ENCODE measurements at regions not wholly inside any gene's neighbourhood (a gene's known extent, or its start where the extent isn't known, plus 50 kb on each side); places are given as distances from the start of the nearest gene placed in this dataset.

DNA sequence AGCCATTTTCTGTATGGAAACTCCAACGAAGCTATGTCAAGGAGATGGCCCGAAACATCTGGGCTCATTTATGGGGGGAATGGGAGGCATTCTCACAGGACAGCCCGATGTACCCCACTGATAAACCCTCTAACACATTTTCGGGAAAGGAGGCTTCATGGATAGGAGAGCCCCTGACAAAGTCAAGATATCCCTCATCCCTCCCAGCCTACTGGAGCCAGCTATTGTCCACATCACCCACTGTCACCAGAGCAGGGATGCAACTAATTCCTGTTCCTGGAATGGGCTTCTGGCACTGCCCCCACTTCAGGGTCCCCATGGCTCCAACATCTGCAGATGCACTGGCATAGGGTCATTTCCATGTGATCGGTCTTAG lies 98.2 kb upstream of the BMPER start:
- ATAC-seq (ENCODE audit: low FRiP score in 2 of 2): no peak
- no peaks in the 10 kb centered on the region for H3K36me3 ChIP-seq
- 77 to 88% methylated on average over 5 of the region's 5 CpGs for WGBS, 2 donors

DNA sequence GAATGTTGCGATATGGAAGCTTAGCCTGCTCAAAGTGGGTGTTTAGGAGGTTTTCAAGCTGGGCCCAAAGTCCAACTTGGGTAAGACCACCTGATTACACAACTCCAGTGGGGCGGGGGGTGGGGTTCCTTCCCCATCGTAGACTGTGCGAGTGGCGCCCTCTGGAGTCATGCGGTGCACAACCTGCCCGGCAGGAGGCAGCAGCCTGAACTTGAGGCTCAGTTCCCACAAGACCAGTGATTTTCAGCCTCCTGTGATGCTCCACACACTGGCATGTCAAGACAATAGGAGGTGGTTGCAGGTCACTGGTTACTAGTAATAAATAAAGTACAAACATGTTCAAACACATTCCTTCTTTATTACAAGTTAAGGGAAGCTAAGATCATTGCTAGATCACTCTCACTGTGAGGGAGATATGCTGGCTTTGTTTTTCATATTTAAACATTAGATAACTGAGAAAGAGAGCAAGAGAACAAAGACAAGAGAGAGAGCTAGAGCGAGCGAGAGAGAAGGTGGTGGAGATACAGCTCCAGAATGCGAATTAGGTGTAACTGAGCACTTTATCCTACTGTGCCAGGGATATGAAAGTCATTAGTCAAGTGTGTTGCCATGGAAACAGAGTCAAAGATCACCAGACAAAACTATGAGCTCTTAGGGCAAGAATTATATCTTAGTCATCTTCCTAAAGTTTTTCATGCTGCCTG lies 97.4 kb upstream of the BMPER start:
- DNase-seq: peak in 1 of 2 donors; percentile 35
- TF ChIP-seq, protein P1, sequence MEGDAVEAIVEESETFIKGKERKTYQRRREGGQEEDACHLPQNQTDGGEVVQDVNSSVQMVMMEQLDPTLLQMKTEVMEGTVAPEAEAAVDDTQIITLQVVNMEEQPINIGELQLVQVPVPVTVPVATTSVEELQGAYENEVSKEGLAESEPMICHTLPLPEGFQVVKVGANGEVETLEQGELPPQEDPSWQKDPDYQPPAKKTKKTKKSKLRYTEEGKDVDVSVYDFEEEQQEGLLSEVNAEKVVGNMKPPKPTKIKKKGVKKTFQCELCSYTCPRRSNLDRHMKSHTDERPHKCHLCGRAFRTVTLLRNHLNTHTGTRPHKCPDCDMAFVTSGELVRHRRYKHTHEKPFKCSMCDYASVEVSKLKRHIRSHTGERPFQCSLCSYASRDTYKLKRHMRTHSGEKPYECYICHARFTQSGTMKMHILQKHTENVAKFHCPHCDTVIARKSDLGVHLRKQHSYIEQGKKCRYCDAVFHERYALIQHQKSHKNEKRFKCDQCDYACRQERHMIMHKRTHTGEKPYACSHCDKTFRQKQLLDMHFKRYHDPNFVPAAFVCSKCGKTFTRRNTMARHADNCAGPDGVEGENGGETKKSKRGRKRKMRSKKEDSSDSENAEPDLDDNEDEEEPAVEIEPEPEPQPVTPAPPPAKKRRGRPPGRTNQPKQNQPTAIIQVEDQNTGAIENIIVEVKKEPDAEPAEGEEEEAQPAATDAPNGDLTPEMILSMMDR (IDR thresholded peaks at IDR 0.05): peak in 1 of 6 experiments; percentile 15
- no peak for TF ChIP-seq EP300 (IDR thresholded peaks at IDR 0.05)
- no peak for TF ChIP-seq POLR2A (IDR thresholded peaks at IDR 0.05)
- no peak for TF ChIP-seq POLR2AphosphoS5 (IDR thresholded peaks at IDR 0.05)
- no peaks in the 10 kb centered on the region for H3K9me3 ChIP-seq
- 59 to 71% methylated on average over 9 to 10 of the region's 10 CpGs for WGBS, 2 donors
- H3K4me1 ChIP-seq: peaks cover 8 to 10% (median 10%) of the 10 kb centered on the region in 4 donors
- H3K27me3 ChIP-seq: no peaks in the 10 kb centered on the region
- H3K4me3 ChIP-seq: no peak overlapping the region
- H3K27ac ChIP-seq: no peak overlapping the region
- ATAC-seq (ENCODE audit: low FRiP score in 2 of 2): peak in 1 of 2 donors; percentile 33
- H3K36me3 ChIP-seq: no peaks in the 10 kb centered on the region

More for the DNA sequence above, 98.2 kb upstream of the BMPER start:
- TF ChIP-seq, protein P1 (IDR thresholded peaks at IDR 0.05): no peak
- no peak for TF ChIP-seq POLR2AphosphoS5 (IDR thresholded peaks at IDR 0.05)
- TF ChIP-seq POLR2A (IDR thresholded peaks at IDR 0.05): no peak
- no peak for TF ChIP-seq EP300 (IDR thresholded peaks at IDR 0.05)
- Histone ChIP-seq H3K9me3 (no peaks in the 10 kb centered on the region), H3K27me3 (no peaks in the 10 kb centered on the region), H3K27ac (peak overlapping the region in 1 of 4 donors; percentile 11), H3K4me1 (peaks cover 8 to 10% (median 10%) of the 10 kb centered on the region in 4 donors), H3K4me3 (no peak overlapping the region)
- no peak for DNase-seq

- ATAC-seq (ENCODE audit: low FRiP score in 2 of 2): no peak
Measured at GRCh38 chr7:33809228-33809627, 96.1 kb upstream of the BMPER start.

DNA sequence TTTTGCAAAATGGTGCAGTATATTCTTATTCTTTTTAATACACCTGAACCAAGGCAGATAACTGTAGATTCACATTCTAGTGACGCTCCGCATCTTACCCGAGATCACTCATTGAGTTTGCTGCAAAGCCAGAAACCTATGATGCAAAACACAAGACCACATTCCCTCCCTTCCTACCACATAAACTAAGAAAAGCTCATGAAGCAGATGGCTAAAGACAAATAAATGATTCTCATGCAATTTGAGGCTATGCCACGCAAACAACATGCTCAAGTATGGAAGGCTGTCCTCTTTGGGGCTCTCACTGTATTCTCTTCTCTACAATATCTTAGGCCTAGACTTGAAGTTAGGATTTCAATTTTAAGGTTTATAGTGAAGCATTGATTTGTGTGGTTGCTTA lies 95.0 kb upstream of the BMPER start:
- Histone ChIP-seq H3K4me1 (peaks cover 8 to 10% (median 10%) of the 10 kb centered on the region in 4 donors), H3K9me3 (no peaks in the 10 kb centered on the region), H3K4me3 (no peak overlapping the region), H3K27ac (no peak overlapping the region), H3K36me3 (no peaks in the 10 kb centered on the region), H3K27me3 (no peaks in the 10 kb centered on the region)
- ATAC-seq (ENCODE audit: low FRiP score in 2 of 2) (no peak), DNase-seq (no peak)
- TF ChIP-seq EP300 (IDR thresholded peaks at IDR 0.05): no peak
- TF ChIP-seq, protein P1 (IDR thresholded peaks at IDR 0.05): no peak
- WGBS, 2 donors: 93 to 98% methylated on average over 4 of the region's 4 CpGs

More at GRCh38 chr7:33809228-33809627, 96.1 kb upstream of the BMPER start:
- no peak overlapping the region for H3K4me3 ChIP-seq
- H3K27ac ChIP-seq: no peak overlapping the region
- no peak for TF ChIP-seq EP300 (IDR thresholded peaks at IDR 0.05)
- no peak for TF ChIP-seq POLR2AphosphoS5 (IDR thresholded peaks at IDR 0.05)
- no peak for TF ChIP-seq POLR2A (IDR thresholded peaks at IDR 0.05)
- peaks cover 8 to 10% (median 10%) of the 10 kb centered on the region in 4 donors for H3K4me1 ChIP-seq
- DNase-seq: no peak
- no peaks in the 10 kb centered on the region for H3K9me3 ChIP-seq
- WGBS, 2 donors: 51 to 53% methylated on average over 3 of the region's 3 CpGs
- no peaks in the 10 kb centered on the region for H3K36me3 ChIP-seq
- H3K27me3 ChIP-seq: no peaks in the 10 kb centered on the region

GRCh38 chr7:33813331-33813730 lies 92.0 kb upstream of the BMPER start:
- Histone ChIP-seq H3K4me3 (no peak overlapping the region), H3K36me3 (no peaks in the 10 kb centered on the region), H3K4me1 (no peaks in the 10 kb centered on the region), H3K27me3 (no peaks in the 10 kb centered on the region), H3K27ac (no peak overlapping the region), H3K9me3 (no peaks in the 10 kb centered on the region)
- ATAC-seq (ENCODE audit: low FRiP score in 2 of 2): no peak
- TF ChIP-seq, protein P1 (IDR thresholded peaks at IDR 0.05): no peak
- TF ChIP-seq EP300 (IDR thresholded peaks at IDR 0.05): no peak
- no peak for TF ChIP-seq POLR2A (IDR thresholded peaks at IDR 0.05)
- TF ChIP-seq POLR2AphosphoS5 (IDR thresholded peaks at IDR 0.05): no peak
- no peak for DNase-seq
- 91 to 97% methylated on average over 4 of the region's 4 CpGs for WGBS, 2 donors

All from upper lobe of left lung (tissue), 6 donors.